Small intestine (tissue), 7 donors: ENCODE measurements at regions not wholly inside any gene's neighbourhood (a gene's known extent, or its start where the extent isn't known, plus 50 kb on each side); places are given as distances from the start of the nearest gene placed in this dataset.

Experiments used
- DNase-seq, 2 donors: peaks; one replicate each; pipeline versions ENCODE4 v3.0.0 to v3.0.0-alpha.2; 2013
- FAIRE-seq: peaks from 2 replicates; lab custom pipeline; 2012; peaks lifted over from hg19 to GRCh38; lab: Jason Lieb, UNC
- H3K27ac ChIP-seq, 3 donors: one replicate each; pipeline ENCODE4 v1.5.1; 2013; ENCODE audit warnings: low read length in 2 of 3, mild to moderate bottlenecking in 2 of 3, control low read depth in 1 of 3, inconsistent platforms in 1 of 3, low read depth in 1 of 3, moderate library complexity in 1 of 3
- H3K27me3 ChIP-seq, 3 donors: one replicate each; pipeline ENCODE4 v1.6.1; 2013; ENCODE audit warnings: low read length in 3 of 3, inconsistent platforms in 1 of 3; ENCODE audit not compliant: control insufficient read depth in 3 of 3, insufficient read depth in 3 of 3
- H3K36me3 ChIP-seq, 3 donors: one replicate each; pipeline ENCODE4 v1.6.1; 2013; ENCODE audit warnings: low read length in 3 of 3, inconsistent platforms in 1 of 3, low read depth in 1 of 3, mild to moderate bottlenecking in 1 of 3, moderate library complexity in 1 of 3; ENCODE audit not compliant: control insufficient read depth in 3 of 3, insufficient read depth in 2 of 3
- H3K4me1 ChIP-seq, 3 donors: one replicate each; pipeline ENCODE4 v1.6.1; 2013; ENCODE audit warnings: low read length in 2 of 3, inconsistent platforms in 1 of 3, low read depth in 1 of 3, mild to moderate bottlenecking in 1 of 3, moderate library complexity in 1 of 3; ENCODE audit not compliant: control insufficient read depth in 3 of 3, insufficient read depth in 2 of 3
- H3K4me3 ChIP-seq, 3 donors: one replicate each; pipeline ENCODE4 v1.5.1; 2013; ENCODE audit warnings: low read length in 3 of 3, control low read depth in 1 of 3, inconsistent platforms in 1 of 3, low read depth in 1 of 3, mild to moderate bottlenecking in 1 of 3, moderate library complexity in 1 of 3
- H3K9me3 ChIP-seq, 2 donors: one replicate each; pipeline ENCODE4 v1.6.1; 2013; ENCODE audit warnings: low read depth in 1 of 2, low read length in 1 of 2; ENCODE audit not compliant: control insufficient read depth in 2 of 2, insufficient read depth in 1 of 2
- WGBS, 3 donors: extraction: QIAGEN DNeasy Blood & Tissue Kit; methylation state at CpG; one replicate each; pipeline ENCODE4 v1.1.7; 2013; 5-methylcytosine and 5-hydroxymethylcytosine counted together
- donor health status: healthy with polysubstance abuse.
- donor health status: control.
- donor health status: control.
- donor health status: Bipolar disorder and iron deficiency.
- donor health status: healthy.

- no peaks in the 10 kb centered on the region for H3K4me1 ChIP-seq
- no peaks in the 10 kb centered on the region for H3K27me3 ChIP-seq
- WGBS, 3 donors: 24 to 37% (median 35%) methylated on average over 1 of the region's 1 CpG
- H3K36me3 ChIP-seq: no peaks in the 10 kb centered on the region
- no peak overlapping the region for H3K27ac ChIP-seq
- H3K9me3 ChIP-seq: no peaks in the 10 kb centered on the region
- DNase-seq: no peak
- H3K4me3 ChIP-seq: no peak overlapping the region
- no peak for FAIRE-seq
These were observed 652.2 kb upstream of the WWC1 start for GRCh38 chr5:167639273-167639672.

GRCh38 chr5:167639766-167640165 is 651.7 kb upstream of the WWC1 start:
- no peak for FAIRE-seq
- no peaks in the 10 kb centered on the region for H3K4me1 ChIP-seq
- H3K4me3 ChIP-seq: no peak overlapping the region

DNA sequence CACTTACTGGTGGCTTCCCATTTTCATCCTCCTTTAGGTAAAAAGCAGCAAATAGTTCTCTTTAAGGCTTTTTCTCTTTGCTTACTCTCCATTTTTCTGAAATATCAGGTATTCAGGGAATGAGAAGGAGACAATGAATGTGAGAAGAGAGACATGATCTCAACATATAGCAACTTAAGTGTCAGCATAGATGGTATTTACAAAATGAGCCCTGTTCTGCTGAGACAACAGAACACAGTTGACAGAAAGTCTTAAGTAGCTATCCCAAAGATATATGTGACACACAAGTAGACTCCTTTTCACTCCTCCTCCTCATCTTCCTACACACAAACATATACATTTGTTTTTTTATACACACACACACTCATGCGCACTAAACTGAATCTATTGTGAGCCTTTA is 649.3 kb upstream of the WWC1 start:
- no peaks in the 10 kb centered on the region for H3K9me3 ChIP-seq
- no peak overlapping the region for H3K27ac ChIP-seq
- FAIRE-seq (no peak), DNase-seq (no peak)
- H3K27me3 ChIP-seq: no peaks in the 10 kb centered on the region
- H3K4me1 ChIP-seq: no peaks in the 10 kb centered on the region
- H3K4me3 ChIP-seq: no peak overlapping the region
- 89 to 97% (median 97%) methylated on average over 1 of the region's 1 CpG for WGBS, 3 donors
- no peaks in the 10 kb centered on the region for H3K36me3 ChIP-seq

More at GRCh38 chr5:167639766-167640165, 651.7 kb upstream of the WWC1 start:
- Histone ChIP-seq H3K36me3 (no peaks in the 10 kb centered on the region), H3K27ac (no peak overlapping the region), H3K9me3 (no peaks in the 10 kb centered on the region), H3K27me3 (no peaks in the 10 kb centered on the region)
- DNase-seq: no peak

DNA sequence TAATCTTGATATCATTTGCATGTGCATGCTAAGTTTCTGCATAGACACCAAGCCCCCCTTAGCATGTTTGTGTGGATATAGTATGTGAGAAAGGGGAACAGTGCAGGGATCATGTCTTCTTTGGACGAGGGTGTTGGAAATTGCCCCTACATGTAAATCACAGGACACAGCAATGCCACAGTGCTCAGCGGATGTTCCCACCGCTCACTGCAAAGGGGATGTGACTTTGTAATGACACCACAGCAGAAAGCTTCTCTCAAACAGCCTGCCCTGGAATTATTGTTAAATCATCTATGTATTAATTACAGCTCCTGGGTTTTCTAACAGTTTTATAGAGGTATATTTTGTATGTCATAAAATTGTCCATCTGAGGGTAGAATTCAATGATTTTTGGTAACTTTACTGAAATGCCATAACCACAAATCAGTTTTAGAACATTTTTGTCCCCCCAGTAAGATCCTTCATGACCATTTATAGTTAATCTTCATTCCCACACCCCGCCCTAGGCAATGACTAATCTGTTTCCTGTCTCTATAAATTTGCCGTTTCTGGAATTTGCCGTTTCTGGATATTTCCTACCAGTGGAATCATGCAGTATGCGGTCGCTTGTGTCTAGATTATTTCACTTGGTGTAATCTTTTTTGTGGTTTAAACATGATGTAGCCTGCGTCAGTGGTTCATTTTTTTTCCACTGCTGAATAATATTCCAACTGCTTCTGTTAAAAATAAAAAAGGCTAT is 648.5 kb upstream of the WWC1 start:
- Histone ChIP-seq H3K4me1 (no peaks in the 10 kb centered on the region), H3K27me3 (no peaks in the 10 kb centered on the region), H3K36me3 (no peaks in the 10 kb centered on the region), H3K27ac (no peak overlapping the region), H3K4me3 (no peak overlapping the region), H3K9me3 (no peaks in the 10 kb centered on the region)
- no peak for DNase-seq
- WGBS, 3 donors: 59 to 72% (median 62%) methylated on average over 9 of the region's 9 CpGs
- no peak for FAIRE-seq

DNA sequence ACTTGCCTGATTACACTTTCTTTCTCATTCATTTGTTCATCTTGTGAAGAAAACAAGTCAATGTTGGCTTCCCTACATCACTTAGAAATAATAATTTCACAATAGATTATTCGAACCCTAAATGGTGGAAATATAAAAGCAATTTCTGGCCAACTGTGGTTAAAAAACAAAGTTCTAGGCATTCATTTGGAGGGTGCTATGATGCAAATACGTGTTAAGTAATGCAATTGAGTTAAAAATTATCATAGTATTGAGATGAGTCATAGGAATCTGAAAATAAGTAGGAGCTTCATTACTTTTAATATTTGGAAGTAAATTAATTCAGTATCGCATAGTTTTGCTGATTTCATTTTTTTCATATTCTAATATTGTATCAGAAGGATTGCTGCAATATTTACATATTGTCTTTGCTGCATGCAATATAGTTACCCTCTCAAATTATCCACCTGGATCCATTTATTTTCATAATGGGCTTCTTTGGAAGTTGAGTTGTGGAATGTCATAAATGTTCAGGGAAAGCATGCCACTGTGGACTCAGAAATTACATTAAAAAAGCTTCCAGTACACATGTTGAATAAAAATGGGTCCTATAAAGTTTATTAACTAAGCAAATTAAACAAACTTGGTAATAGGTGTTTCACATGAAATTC is 647.7 kb upstream of the WWC1 start:
- H3K36me3 ChIP-seq: no peaks in the 10 kb centered on the region
- H3K4me3 ChIP-seq: no peak overlapping the region
- H3K27ac ChIP-seq: no peak overlapping the region
- 64 to 72% (median 65%) methylated on average over 3 of the region's 3 CpGs for WGBS, 3 donors
- no peaks in the 10 kb centered on the region for H3K4me1 ChIP-seq
- H3K9me3 ChIP-seq: no peaks in the 10 kb centered on the region
- no peak for FAIRE-seq
- H3K27me3 ChIP-seq: no peaks in the 10 kb centered on the region
- no peak for DNase-seq

GRCh38 chr5:167644619-167645018 is 646.8 kb upstream of the WWC1 start:
- H3K4me1 ChIP-seq: no peaks in the 10 kb centered on the region
- DNase-seq: no peak
- H3K9me3 ChIP-seq: no peaks in the 10 kb centered on the region
- H3K36me3 ChIP-seq: no peaks in the 10 kb centered on the region
- no peak overlapping the region for H3K27ac ChIP-seq
- FAIRE-seq: no peak
- no peaks in the 10 kb centered on the region for H3K27me3 ChIP-seq
- WGBS, 3 donors: 72 to 80% (median 76%) methylated on average over 2 of the region's 2 CpGs
- no peak overlapping the region for H3K4me3 ChIP-seq

DNA sequence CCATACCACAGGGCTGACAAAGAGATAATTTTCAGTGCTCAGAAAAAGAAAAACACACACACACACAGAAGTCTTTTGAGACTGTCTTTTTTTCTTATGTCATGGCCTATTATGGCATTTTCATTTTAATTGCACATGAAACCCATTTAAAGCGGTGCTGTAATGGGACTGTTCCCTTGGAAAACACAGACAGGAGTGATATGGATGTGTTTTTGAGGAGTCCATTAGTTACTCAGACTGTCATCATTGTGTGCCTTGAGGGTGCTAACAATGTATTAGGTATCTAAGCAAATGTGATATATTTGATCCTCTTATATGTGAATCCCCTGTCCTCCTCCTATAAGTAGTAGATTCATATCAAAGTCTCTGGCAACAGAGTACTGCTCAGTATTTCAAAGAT is 642.0 kb upstream of the WWC1 start:
- FAIRE-seq (no peak), DNase-seq (no peak)
- 90 to 96% (median 93%) methylated on average over 1 of the region's 1 CpG for WGBS, 3 donors

DNA sequence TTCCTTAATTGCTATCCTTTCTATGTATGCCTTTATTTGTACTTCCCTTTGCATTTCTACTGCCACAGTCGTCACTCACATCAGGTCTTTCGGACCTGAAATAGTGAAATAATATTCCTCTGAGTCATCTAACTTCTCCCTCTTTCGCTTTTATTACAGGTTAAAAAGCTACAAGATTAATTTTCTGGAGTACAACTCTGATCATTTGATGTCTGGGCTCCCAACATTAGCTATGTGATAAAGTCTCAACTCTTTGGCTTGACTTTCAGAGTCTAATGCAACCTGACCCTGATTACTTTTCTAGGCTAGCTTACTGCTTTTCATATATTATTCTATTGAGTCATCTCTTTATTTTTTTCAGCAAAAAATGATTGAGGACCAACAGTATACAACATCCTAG is 638.8 kb upstream of the WWC1 start:
- DNase-seq: no peak
- Histone ChIP-seq H3K9me3 (no peaks in the 10 kb centered on the region), H3K36me3 (no peaks in the 10 kb centered on the region), H3K4me1 (no peaks in the 10 kb centered on the region), H3K27ac (no peak overlapping the region), H3K4me3 (no peak overlapping the region), H3K27me3 (no peaks in the 10 kb centered on the region)
- no peak for FAIRE-seq
- WGBS, 3 donors: 68 to 84% (median 72%) methylated on average over 3 of the region's 3 CpGs

More for the DNA sequence above, 642.0 kb upstream of the WWC1 start:
- no peaks in the 10 kb centered on the region for H3K36me3 ChIP-seq
- no peaks in the 10 kb centered on the region for H3K27me3 ChIP-seq
- no peak overlapping the region for H3K27ac ChIP-seq
- H3K9me3 ChIP-seq: no peaks in the 10 kb centered on the region
- H3K4me3 ChIP-seq: no peak overlapping the region
- H3K4me1 ChIP-seq: no peaks in the 10 kb centered on the region
